ENCODE measurements at regions not wholly inside any gene's neighbourhood (a gene's known extent, or its start where the extent isn't known, plus 50 kb on each side); places are given as distances from the start of the nearest gene placed in this dataset.

DNA sequence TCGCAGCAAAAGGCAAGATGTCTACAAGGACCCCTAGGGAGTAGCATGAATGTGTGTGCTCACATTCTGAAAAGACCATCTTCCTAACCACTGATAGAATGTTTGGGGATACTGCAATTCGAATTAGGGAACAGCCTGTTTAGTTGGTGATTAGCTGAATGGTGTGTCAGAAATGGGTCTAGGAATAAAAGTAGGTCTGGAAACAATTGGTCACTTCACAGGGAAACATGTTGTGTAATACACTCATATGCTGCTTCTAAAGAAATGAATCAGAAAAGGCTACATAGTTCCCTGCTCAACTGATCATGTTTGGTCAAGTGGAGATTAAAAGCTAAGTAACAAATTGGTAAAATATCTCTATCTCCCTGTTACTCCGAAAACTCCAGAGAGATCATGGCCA lies 2362.4 kb upstream of the TENM3 start:
- TF ChIP-seq POLR2AphosphoS5 (IDR thresholded peaks at IDR 0.05): no peak
- TF ChIP-seq, protein P1, sequence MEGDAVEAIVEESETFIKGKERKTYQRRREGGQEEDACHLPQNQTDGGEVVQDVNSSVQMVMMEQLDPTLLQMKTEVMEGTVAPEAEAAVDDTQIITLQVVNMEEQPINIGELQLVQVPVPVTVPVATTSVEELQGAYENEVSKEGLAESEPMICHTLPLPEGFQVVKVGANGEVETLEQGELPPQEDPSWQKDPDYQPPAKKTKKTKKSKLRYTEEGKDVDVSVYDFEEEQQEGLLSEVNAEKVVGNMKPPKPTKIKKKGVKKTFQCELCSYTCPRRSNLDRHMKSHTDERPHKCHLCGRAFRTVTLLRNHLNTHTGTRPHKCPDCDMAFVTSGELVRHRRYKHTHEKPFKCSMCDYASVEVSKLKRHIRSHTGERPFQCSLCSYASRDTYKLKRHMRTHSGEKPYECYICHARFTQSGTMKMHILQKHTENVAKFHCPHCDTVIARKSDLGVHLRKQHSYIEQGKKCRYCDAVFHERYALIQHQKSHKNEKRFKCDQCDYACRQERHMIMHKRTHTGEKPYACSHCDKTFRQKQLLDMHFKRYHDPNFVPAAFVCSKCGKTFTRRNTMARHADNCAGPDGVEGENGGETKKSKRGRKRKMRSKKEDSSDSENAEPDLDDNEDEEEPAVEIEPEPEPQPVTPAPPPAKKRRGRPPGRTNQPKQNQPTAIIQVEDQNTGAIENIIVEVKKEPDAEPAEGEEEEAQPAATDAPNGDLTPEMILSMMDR (IDR thresholded peaks at IDR 0.05): no peak

All from esophagus muscularis mucosa (tissue), 3 donors.